SU-DHL-6 (cell line): ENCODE measurements at regions not wholly inside any gene's neighbourhood (a gene's known extent, or its start where the extent isn't known, plus 50 kb on each side); places are given as distances from the start of the nearest gene placed in this dataset.

Experiments used
- H2AFZ ChIP-seq: fragments of 200-600 bp; sonication (generic); 2 replicates; pipeline ENCODE4 v1.6.1; 2014; ENCODE audit warnings: low read depth, mild to moderate bottlenecking, moderate library complexity, mixed read lengths, antibody characterized with exemption, low read length; ENCODE audit not compliant: severe bottlenecking
- H3F3A ChIP-seq: fragments of 200-600 bp; shearing (Covaris generic); 2 replicates; pipeline ENCODE4 v1.6.0; 2016; ENCODE audit warnings: antibody characterized with exemption, mild to moderate bottlenecking; ENCODE audit not compliant: insufficient read depth
- H3K27ac ChIP-seq: fragments of 200-600 bp; sonication (generic); 2 replicates; pipeline ENCODE4 v1.5.1; 2016; ENCODE audit warnings: low read depth, mild to moderate bottlenecking, low read length, moderate library complexity, mixed read lengths
- H3K27me3 ChIP-seq: fragments of 200-600 bp; sonication (generic), shearing (Covaris generic); 2 replicates; pipeline ENCODE4 v1.6.0; 2014; ENCODE audit warnings: mild to moderate bottlenecking, low read length
- H3K36me3 ChIP-seq: fragments of 200-600 bp; sonication (generic); 2 replicates; pipeline ENCODE4 v1.6.1; 2014; ENCODE audit warnings: mild to moderate bottlenecking, low read length, mixed read lengths
- H3K4me2 ChIP-seq: fragments of 300-600, 200-600 bp; shearing (Covaris generic), sonication (generic); 2 replicates; pipeline ENCODE4 v1.6.0; 2014; ENCODE audit warnings: low read length, low read depth, mild to moderate bottlenecking; ENCODE audit not compliant: poor library complexity, severe bottlenecking
- H3K4me3 ChIP-seq: fragments of 200-600 bp; sonication (generic); 2 replicates; pipeline ENCODE4 v1.5.1; 2014; ENCODE audit warnings: antibody characterized with exemption, low read length, mild to moderate bottlenecking, mixed read lengths; ENCODE audit not compliant: insufficient read depth, poor library complexity, severe bottlenecking
- H3K79me2 ChIP-seq: fragments of 200-600 bp; sonication (generic); 2 replicates; pipeline ENCODE4 v1.6.1; 2014; ENCODE audit warnings: mild to moderate bottlenecking, low read length, moderate library complexity; ENCODE audit not compliant: insufficient read depth
- H3K9ac ChIP-seq: fragments of 200-600 bp; sonication (generic); 2 replicates; pipeline ENCODE4 v1.7.0; 2014; ENCODE audit warnings: mild to moderate bottlenecking, low read length
- H3K9me2 ChIP-seq: fragments of 200-600 bp; sonication (generic); replicated peaks from 2 replicates; pipeline ENCODE4 v1.6.1; 2014; ENCODE audit warnings: low read length; ENCODE audit not compliant: insufficient read depth
- H3K9me3 ChIP-seq: fragments of 200-600 bp; sonication (generic); 2 replicates; pipeline ENCODE4 v1.6.1; 2014; ENCODE audit warnings: low read length, mixed read lengths; ENCODE audit not compliant: insufficient read depth
- H4K20me1 ChIP-seq: fragments of 200-600 bp; sonication (generic); 2 replicates; pipeline ENCODE4 v1.6.1; 2014; ENCODE audit warnings: low read depth, mild to moderate bottlenecking, antibody characterized with exemption, low read length, moderate library complexity, mixed read lengths
- EZH2phosphoT487 ChIP-seq: fragments of 200-600 bp; sonication (generic), shearing (Covaris generic); conservative IDR thresholded peaks from 2 replicates; pipeline ENCODE4 v1.6.1; 2018; ENCODE audit warnings: mild to moderate bottlenecking, antibody characterized with exemption, low read length, moderate library complexity, mixed read lengths
- TF ChIP-seq, protein P1 (sequence below): fragments of 200-600 bp; sonication (generic); IDR thresholded peaks from one replicate; pipeline ENCODE4 v1.5.1; 2017; ENCODE audit warnings: antibody characterized with exemption, mild to moderate bottlenecking, low read length, moderate library complexity; ENCODE audit not compliant: insufficient read depth, poor library complexity, severe bottlenecking

DNA sequence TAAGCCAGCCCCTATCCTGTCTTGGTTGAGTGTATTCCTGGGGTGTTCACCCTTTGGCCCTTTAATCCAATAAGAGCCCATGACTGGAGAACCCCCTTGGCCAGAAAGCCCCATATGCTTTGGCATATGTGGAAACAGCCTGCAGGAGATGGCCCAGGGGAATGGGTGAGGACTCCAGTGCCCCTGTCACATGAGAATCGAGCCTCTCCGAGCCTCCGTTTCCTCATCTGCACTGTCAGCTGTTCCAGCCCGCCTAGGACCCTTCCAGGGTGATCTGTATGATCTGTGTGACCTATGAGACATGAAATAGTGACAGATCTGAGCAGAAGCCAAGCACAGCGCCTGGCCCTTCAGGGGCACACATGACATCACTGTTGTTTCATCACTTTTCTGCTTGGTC, 300.7 kb downstream of the ZNF536 start:
- Histone ChIP-seq H3K9ac (no peak overlapping the region), H3K4me2 (no peak overlapping the region), H3K4me3 (no peak overlapping the region), H3K36me3 (no peaks in the 10 kb centered on the region), H3K27me3 (no peaks in the 10 kb centered on the region), H3K79me2 (no peaks in the 10 kb centered on the region), H3K9me3 (no peaks in the 10 kb centered on the region), H2AFZ (no peak overlapping the region), H4K20me1 (no peaks in the 10 kb centered on the region), H3F3A (no peaks in the 10 kb centered on the region), H3K27ac (no peak overlapping the region), H3K9me2 (no peaks in the 10 kb centered on the region)
- TF ChIP-seq, protein P1, sequence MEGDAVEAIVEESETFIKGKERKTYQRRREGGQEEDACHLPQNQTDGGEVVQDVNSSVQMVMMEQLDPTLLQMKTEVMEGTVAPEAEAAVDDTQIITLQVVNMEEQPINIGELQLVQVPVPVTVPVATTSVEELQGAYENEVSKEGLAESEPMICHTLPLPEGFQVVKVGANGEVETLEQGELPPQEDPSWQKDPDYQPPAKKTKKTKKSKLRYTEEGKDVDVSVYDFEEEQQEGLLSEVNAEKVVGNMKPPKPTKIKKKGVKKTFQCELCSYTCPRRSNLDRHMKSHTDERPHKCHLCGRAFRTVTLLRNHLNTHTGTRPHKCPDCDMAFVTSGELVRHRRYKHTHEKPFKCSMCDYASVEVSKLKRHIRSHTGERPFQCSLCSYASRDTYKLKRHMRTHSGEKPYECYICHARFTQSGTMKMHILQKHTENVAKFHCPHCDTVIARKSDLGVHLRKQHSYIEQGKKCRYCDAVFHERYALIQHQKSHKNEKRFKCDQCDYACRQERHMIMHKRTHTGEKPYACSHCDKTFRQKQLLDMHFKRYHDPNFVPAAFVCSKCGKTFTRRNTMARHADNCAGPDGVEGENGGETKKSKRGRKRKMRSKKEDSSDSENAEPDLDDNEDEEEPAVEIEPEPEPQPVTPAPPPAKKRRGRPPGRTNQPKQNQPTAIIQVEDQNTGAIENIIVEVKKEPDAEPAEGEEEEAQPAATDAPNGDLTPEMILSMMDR = no peak
- TF ChIP-seq EZH2phosphoT487 = no peak

DNA sequence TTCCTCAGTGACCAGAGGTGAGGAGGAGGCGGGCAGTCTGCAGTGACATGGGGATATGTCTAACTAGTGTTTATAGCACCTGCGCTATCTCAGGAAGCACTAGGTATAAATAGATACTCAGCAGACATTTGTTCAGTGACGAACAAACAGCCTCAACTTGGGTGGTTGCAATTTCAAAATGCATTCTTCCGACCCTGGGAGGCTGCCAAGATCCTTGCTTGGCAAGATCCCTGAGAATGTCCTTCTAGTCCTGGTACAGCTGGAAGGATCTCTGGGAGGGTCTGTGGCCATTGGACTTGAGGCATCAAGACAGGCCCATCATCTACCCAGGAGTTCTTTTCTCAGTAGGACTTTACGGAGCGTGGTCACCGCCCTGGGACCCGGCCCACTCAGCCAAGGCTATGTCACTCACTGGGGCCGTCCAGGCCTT, 299.5 kb downstream of the ZNF536 start:
- H4K20me1 ChIP-seq = no peaks in the 10 kb centered on the region
- H3K27me3 ChIP-seq = no peaks in the 10 kb centered on the region
- no peak overlapping the region for H3K9ac ChIP-seq
- no peaks in the 10 kb centered on the region for H3K9me3 ChIP-seq
- H3K4me3 ChIP-seq = no peak overlapping the region
- no peaks in the 10 kb centered on the region for H3K79me2 ChIP-seq
- TF ChIP-seq, protein P1 = no peak
- TF ChIP-seq EZH2phosphoT487 = no peak
- no peak overlapping the region for H3K4me2 ChIP-seq
- no peaks in the 10 kb centered on the region for H3K9me2 ChIP-seq
- no peaks in the 10 kb centered on the region for H3K36me3 ChIP-seq
- no peak overlapping the region for H3K27ac ChIP-seq
- H3F3A ChIP-seq = no peaks in the 10 kb centered on the region
- H2AFZ ChIP-seq = no peak overlapping the region

DNA sequence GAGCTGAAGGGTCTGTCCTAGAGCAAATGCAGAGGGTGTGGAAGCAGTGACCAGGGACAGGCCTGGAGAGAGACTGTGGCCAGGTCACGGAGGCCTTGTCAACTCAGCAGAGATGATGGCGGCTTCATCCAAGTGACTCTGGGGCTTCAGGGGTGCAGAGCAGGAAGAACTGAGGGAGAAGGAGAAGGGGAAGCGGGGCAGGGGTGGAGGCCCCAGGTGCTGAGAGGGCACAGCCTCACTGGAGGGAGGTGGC, 299.1 kb downstream of the ZNF536 start:
- Histone ChIP-seq H3K36me3 (no peaks in the 10 kb centered on the region), H3K9me3 (no peaks in the 10 kb centered on the region), H3F3A (no peaks in the 10 kb centered on the region), H3K27ac (no peak overlapping the region), H4K20me1 (no peaks in the 10 kb centered on the region), H2AFZ (no peak overlapping the region), H3K4me2 (no peak overlapping the region), H3K4me3 (no peak overlapping the region), H3K9me2 (no peaks in the 10 kb centered on the region), H3K9ac (no peak overlapping the region), H3K79me2 (no peaks in the 10 kb centered on the region), H3K27me3 (no peaks in the 10 kb centered on the region)
- TF ChIP-seq, protein P1 = no peak
- no peak for TF ChIP-seq EZH2phosphoT487
